GM12878 (cell line): ENCODE measurements at regions not wholly inside any gene's neighbourhood (a gene's known extent, or its start where the extent isn't known, plus 50 kb on each side); places are given as distances from the start of the nearest gene placed in this dataset.

Experiments
- ATAC-seq: fragments of 200-7000 bp; cut with Tn5 transposase; 3 replicates; pipeline ENCODE4 v1.9.1; 2020; ENCODE audit warnings: mild to moderate bottlenecking, moderate library complexity
- BruUV-seq: library from RNA; stranded (reverse); fragments of 400-500 nt; replicated peaks from 2 replicates; lab custom pipeline; 2021; lab: Mats Ljungman, UMichigan
- CTCF ChIA-PET: fragments of 300-600 bp; sonication (Branson Sonifier 250); formaldehyde crosslinking; extraction: SDS; loops from one replicate; lab custom pipeline; 2021; ENCODE audit warnings: inconsistent platforms; lab: Yijun Ruan, JAX
- POLR2A ChIA-PET: fragments of 350-600 bp; formaldehyde crosslinking; extraction: SDS; loops from one replicate; lab custom pipeline; 2021; ENCODE audit warnings: inconsistent platforms; lab: Charles Lee
- RAD21 ChIA-PET: fragments of 300-600 bp; sonication (Branson Sonifier 250); formaldehyde crosslinking; loops from one replicate; lab custom pipeline; 2023; ENCODE audit warnings: antibody characterized with exemption; ENCODE audit not compliant: unreplicated experiment; lab: Charles Lee
- SMC1A ChIA-PET: fragments of 300-600 bp; sonication (Branson Sonifier 250); formaldehyde crosslinking; loops from one replicate; lab custom pipeline; 2023; ENCODE audit not compliant: unreplicated experiment, uncharacterized antibody; lab: Charles Lee
- DNase-seq: peaks from one replicate; pipeline ENCODE4 v3.0.0-alpha.2; 2011; ENCODE audit warnings: low read depth, low spot score
- FAIRE-seq: peaks from 3 replicates; lab custom pipeline; 2011; peaks lifted over from hg19 to GRCh38; lab: Jason Lieb, UNC
- H2AFZ ChIP-seq: 2 replicates; pipeline ENCODE4 v1.6.0; 2011; ENCODE audit warnings: low read depth, low read length, control low read depth; ENCODE audit not compliant: control insufficient read depth
- H3K27ac ChIP-seq: 2 replicates; pipeline ENCODE4 v1.5.1; 2011; ENCODE audit warnings: control low read depth; ENCODE audit not compliant: control insufficient read depth, insufficient read depth
- H3K27me3 ChIP-seq, 2 experiments: replicated peaks in 1 of 2; 2 replicates each; pipeline versions ENCODE4 v1.6.0 to v1.6.1; 2011; ENCODE audit warnings: low read length in 1 of 2; ENCODE audit not compliant: control insufficient read depth in 2 of 2, insufficient read depth in 2 of 2
- H3K36me3 ChIP-seq, 2 experiments: 2 replicates each; pipeline ENCODE4 v1.5.1; 2011; ENCODE audit warnings: low read length in 1 of 2; ENCODE audit not compliant: control insufficient read depth in 2 of 2, insufficient read depth in 2 of 2
- H3K4me1 ChIP-seq: 2 replicates; pipeline ENCODE4 v1.6.1; 2011; ENCODE audit warnings: mild to moderate bottlenecking, low read length, moderate library complexity, mixed read lengths; ENCODE audit not compliant: control insufficient read depth, insufficient read depth
- H3K4me2 ChIP-seq: 2 replicates; pipeline ENCODE4 v1.6.0; 2011; ENCODE audit warnings: control low read depth; ENCODE audit not compliant: control insufficient read depth, insufficient read depth
- H3K4me3 ChIP-seq: fragments of 200-600 bp; sonication (generic); 2 replicates; pipeline ENCODE4 v1.5.1; 2016
- H3K79me2 ChIP-seq: 2 replicates; pipeline ENCODE4 v1.6.0; 2011; ENCODE audit warnings: low read length; ENCODE audit not compliant: control insufficient read depth, insufficient read depth
- H3K9ac ChIP-seq: 2 replicates; pipeline ENCODE4 v1.8.0; 2011; ENCODE audit warnings: low read length, control low read depth, mixed read lengths; ENCODE audit not compliant: control insufficient read depth, insufficient read depth
- H3K9me3 ChIP-seq: replicated peaks from 3 replicates; pipeline ENCODE4 v1.5.1; 2011; ENCODE audit warnings: mild to moderate bottlenecking, low read length; ENCODE audit not compliant: control insufficient read depth, insufficient read depth
- H4K20me1 ChIP-seq: 2 replicates; pipeline ENCODE4 v1.6.0; 2011; ENCODE audit not compliant: control insufficient read depth, insufficient read depth
- ATF7 ChIP-seq: fragments of 450-650 bp; IDR thresholded peaks from 2 replicates; pipeline ENCODE4 v1.6.1; 2016; ENCODE audit warnings: low read depth, mild to moderate bottlenecking
- BACH1 ChIP-seq: fragments of 450-650 bp; IDR thresholded peaks from 2 replicates; pipeline ENCODE4 v1.6.1; 2017; ENCODE audit warnings: mild to moderate bottlenecking, borderline replicate concordance
- EZH2 ChIP-seq: IDR thresholded peaks from 2 replicates; pipeline ENCODE4 v1.6.1; 2012; ENCODE audit warnings: low read depth, mild to moderate bottlenecking, control low read depth, inconsistent platforms, low read length, borderline replicate concordance; ENCODE audit not compliant: control insufficient read depth
- LARP7 ChIP-seq: fragments of 450-650 bp; IDR thresholded peaks from 2 replicates; pipeline ENCODE4 v1.6.1; 2017; ENCODE audit warnings: mild to moderate bottlenecking
- NBN ChIP-seq: fragments of 450-650 bp; IDR thresholded peaks from 2 replicates; pipeline ENCODE4 v1.6.1; 2016
- PKNOX1 ChIP-seq: fragments of 450-650 bp; IDR thresholded peaks from 2 replicates; pipeline ENCODE4 v1.6.1; 2016; ENCODE audit warnings: mild to moderate bottlenecking
- PML ChIP-seq: IDR thresholded peaks from 2 replicates; pipeline ENCODE4 v1.6.1; 2012; ENCODE audit warnings: low read length, inconsistent platforms
- SIN3A ChIP-seq: IDR thresholded peaks from 2 replicates; pipeline ENCODE4 v1.6.1; 2012; ENCODE audit warnings: low read depth, low read length, improper control_type of control experiment
- ZBED1 ChIP-seq: IDR thresholded peaks from 2 replicates; pipeline ENCODE4 v1.6.1; 2016; ENCODE audit warnings: borderline replicate concordance
- WGBS: methylation state at CpG from one replicate; pipeline ENCODE4 v1.1.6; 2016; ENCODE audit warnings: low lambda C conversion rate; ENCODE audit not compliant: insufficient replicate concordance, insufficient coverage; ENCODE audit errors: missing lambda C conversion rate; 5-methylcytosine and 5-hydroxymethylcytosine counted together
- in situ Hi-C: fragments of 300-500 bp; cut with MboI; formaldehyde crosslinking; loops from 9 replicates; pipeline ENCODE4 v1.14.3; 2018; ENCODE audit warnings: mixed read lengths
- intact Hi-C: fragments of 100-400 bp; cut with micrococcal nuclease; formaldehyde crosslinking; loops from one replicate; pipeline ENCODE4 v1.14.2; 2022; ENCODE audit not compliant: unreplicated experiment
- TF ChIP-seq, protein P1 (sequence below): IDR thresholded peaks from 2 replicates; pipeline ENCODE4 v1.6.1; 2011; ENCODE audit warnings: low read depth, mild to moderate bottlenecking, low read length, moderate library complexity, borderline replicate concordance; ENCODE audit errors: extremely low read depth

DNA sequence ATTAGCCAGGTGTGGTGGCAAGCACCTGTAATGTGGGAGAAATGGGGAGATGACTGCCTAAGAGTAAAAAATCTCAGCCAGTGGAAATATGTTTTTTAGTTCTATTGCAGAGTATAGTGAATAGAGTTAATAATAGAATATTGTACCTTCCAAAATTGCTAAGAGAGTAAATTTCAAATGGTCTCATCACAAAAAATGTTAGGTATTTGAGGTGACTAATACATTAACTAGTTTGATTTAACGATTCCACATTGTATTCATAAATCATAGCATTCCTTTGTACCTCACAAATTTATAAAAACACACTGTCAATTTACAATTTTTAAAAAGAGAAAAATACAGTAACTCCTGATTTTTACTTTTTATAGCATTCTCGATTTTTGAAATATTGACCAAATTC, 681.5 kb upstream of the EPHA5 start:
- H3K27ac ChIP-seq, result no peak overlapping the region
- CTCF ChIA-PET, result no interaction called here
- ATAC-seq, result no peak
- H2AFZ ChIP-seq, result no peak overlapping the region
- no peaks in the 10 kb centered on the region for H3K36me3 ChIP-seq
- H3K79me2 ChIP-seq, result no peaks in the 10 kb centered on the region
- H4K20me1 ChIP-seq, result no peaks in the 10 kb centered on the region
- no peak overlapping the region for H3K4me3 ChIP-seq
- no peak for DNase-seq
- no peak for FAIRE-seq
- H3K4me2 ChIP-seq, result no peak overlapping the region
- intact Hi-C loops, result no loop called here
- no peaks in the 10 kb centered on the region for H3K4me1 ChIP-seq
- BruUV-seq, result no TSS peak
- no peak for TF ChIP-seq EZH2
- TF ChIP-seq, all 136 proteins: peak for 0
- WGBS, result 0% methylated on average over 2 of the region's 2 CpGs
- no peaks in the 10 kb centered on the region for H3K27me3 ChIP-seq
- H3K9me3 ChIP-seq, result no peaks in the 10 kb centered on the region
- ChIA-PET SMC1A (no interaction called here), POLR2A (no interaction called here), RAD21 (no interaction called here)
- in situ Hi-C loops, result no loop called here
- no peak overlapping the region for H3K9ac ChIP-seq

GRCh38 chr4:66340286-66340893, 670.1 kb upstream of the EPHA5 start:
- no peaks in the 10 kb centered on the region for H4K20me1 ChIP-seq
- FAIRE-seq (no peak), DNase-seq (no peak), ATAC-seq (no peak)
- BruUV-seq, result no TSS peak
- no peaks in the 10 kb centered on the region for H3K27me3 ChIP-seq
- no peak overlapping the region for H3K27ac ChIP-seq
- in situ Hi-C loops (no loop called here), intact Hi-C loops (no loop called here)
- no peak overlapping the region for H3K9ac ChIP-seq
- ChIA-PET POLR2A (no interaction called here), RAD21 (no interaction called here), CTCF (no interaction called here), SMC1A (no interaction called here)
- H3K4me3 ChIP-seq, result no peak overlapping the region
- WGBS, result 0% methylated on average over 3 of the region's 3 CpGs
- no peak overlapping the region for H3K4me2 ChIP-seq
- H3K4me1 ChIP-seq, result no peaks in the 10 kb centered on the region
- H3K9me3 ChIP-seq, result no peaks in the 10 kb centered on the region
- H3K79me2 ChIP-seq, result no peaks in the 10 kb centered on the region
- no peak overlapping the region for H2AFZ ChIP-seq
- no peak for TF ChIP-seq LARP7
- TF ChIP-seq PML, result no peak
- no peak for TF ChIP-seq NBN
- TF ChIP-seq PKNOX1, result no peak
- TF ChIP-seq, protein P1, sequence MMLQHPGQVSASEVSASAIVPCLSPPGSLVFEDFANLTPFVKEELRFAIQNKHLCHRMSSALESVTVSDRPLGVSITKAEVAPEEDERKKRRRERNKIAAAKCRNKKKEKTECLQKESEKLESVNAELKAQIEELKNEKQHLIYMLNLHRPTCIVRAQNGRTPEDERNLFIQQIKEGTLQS, result no peak
- TF ChIP-seq ATF7, result no peak
- TF ChIP-seq ZBED1, result peak; percentile 100; the same call in 1 of the 2 replicates
- peak; percentile 93 for TF ChIP-seq BACH1
- TF ChIP-seq SIN3A, result no peak
- no peaks in the 10 kb centered on the region for H3K36me3 ChIP-seq
